ENCODE measurements at regions not wholly inside any gene's neighbourhood (a gene's known extent, or its start where the extent isn't known, plus 50 kb on each side); places are given as distances from the start of the nearest gene placed in this dataset.

DNA sequence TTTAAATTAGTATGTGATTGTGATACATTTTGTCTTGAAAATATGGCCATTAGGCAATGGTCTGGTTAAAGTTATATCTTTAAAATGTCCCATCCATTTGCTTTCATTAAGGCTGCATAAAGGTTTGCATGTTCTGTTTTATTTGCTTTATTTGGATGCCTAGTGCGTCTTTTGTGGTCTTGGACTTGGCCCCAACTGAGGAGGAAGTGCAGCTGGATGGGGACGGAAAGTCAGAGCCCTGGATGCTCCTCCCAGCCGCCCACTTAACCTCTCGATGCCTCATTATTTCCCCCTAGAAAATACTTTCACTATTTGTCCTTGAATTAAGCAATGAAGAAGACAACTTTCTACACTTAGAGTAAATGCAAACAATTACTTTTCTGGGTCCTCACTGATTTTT lies 898.2 kb downstream of the MCTP2 start:
- Histone ChIP-seq H4K20me1 (replicated peaks in 1 of 2; ENCODE audit: control insufficient read depth in 1 of 2, insufficient read depth in 2 of 2, low read length in 2 of 2) (no peaks in the 10 kb centered on the region), H3K56ac (replicated peaks; ENCODE audit: insufficient read length, low read depth, low read length) (no peak overlapping the region), H3K9me3 (ENCODE audit: insufficient read depth in 2 of 2, low read depth in 1 of 2, low read length in 1 of 2) (no peaks in the 10 kb centered on the region), H3K4me2 (ENCODE audit: insufficient read depth in 1 of 2, low read depth in 2 of 2, low read length in 2 of 2) (no peak overlapping the region), H3K79me1 (ENCODE audit: low read depth, low read length) (no peaks in the 10 kb centered on the region; the same call in 1 of the 2 replicates), H2BK12ac (ENCODE audit: low read depth, low read length) (no peak overlapping the region), H4K5ac (ENCODE audit: insufficient read length, low read depth, low read length) (no peak overlapping the region), H2BK5ac (ENCODE audit: low read depth, low read length) (no peak overlapping the region), H3K9ac (replicated peaks in 1 of 4; ENCODE audit: extremely low read depth in 1 of 4, low read depth in 3 of 4, low read length in 3 of 4) (no peak overlapping the region), H2BK120ac (replicated peaks; ENCODE audit: low read depth, low read length) (no peak overlapping the region), H3K23me2 (ENCODE audit: low read depth, low read length) (no peaks in the 10 kb centered on the region), H4K8ac (ENCODE audit: extremely low read depth, insufficient read depth, low read length) (no peak overlapping the region), H3K79me2 (ENCODE audit: control insufficient read depth in 1 of 2, insufficient read depth in 2 of 2, low read length in 2 of 2) (no peaks in the 10 kb centered on the region), H2AFZ (ENCODE audit: low read length) (no peak overlapping the region), H3K27me3 (replicated peaks in 1 of 4; ENCODE audit: control insufficient read depth in 3 of 4, extremely low read depth in 1 of 4, insufficient read depth in 3 of 4, low read length in 3 of 4) (no peaks in the 10 kb centered on the region), H2AK5ac (ENCODE audit: low read depth, low read length) (no peak overlapping the region), H3K23ac (ENCODE audit: insufficient read length) (no peak overlapping the region), H3K36me3 (ENCODE audit: control insufficient read depth in 2 of 4, insufficient read depth in 4 of 4, low read length in 3 of 4) (no peaks in the 10 kb centered on the region), H4K91ac (replicated peaks; ENCODE audit: insufficient read length, low read length) (no peak overlapping the region), H3K4ac (replicated peaks; ENCODE audit: insufficient read length, low read depth, low read length) (no peak overlapping the region), H3K27ac (ENCODE audit: low read depth, low read length) (no peak overlapping the region), H2BK15ac (ENCODE audit: low read length) (no peak overlapping the region), H3K4me3 (ENCODE audit: extremely low read depth in 1 of 4, insufficient read depth in 2 of 4, low read depth in 3 of 4, low read length in 4 of 4) (no peak overlapping the region), H3K14ac (ENCODE audit: insufficient read length) (no peak overlapping the region), H2BK20ac (ENCODE audit: low read length) (no peak overlapping the region), H3K18ac (ENCODE audit: extremely low read depth, low read length) (no peak overlapping the region), H3K4me1 (replicated peaks in 1 of 4; ENCODE audit: control insufficient read depth in 3 of 4, insufficient read depth in 4 of 4, low read length in 3 of 4) (peaks cover 0 to 6% (median 0%) of the 10 kb centered on the region in 4 experiments; a peak in 2 of 7 replicates)
- TF ChIP-seq SUZ12 (IDR thresholded peaks at IDR 0.05; ENCODE audit: low read length) (no peak), CBX5 (IDR thresholded peaks at IDR 0.05; ENCODE audit: low read depth, low read length) (no peak), CBX8 (IDR thresholded peaks at IDR 0.05; ENCODE audit: borderline replicate concordance, low read depth, low read length) (no peak), HDAC2 (IDR thresholded peaks at IDR 0.05; ENCODE audit: borderline replicate concordance in 1 of 2, low read depth in 2 of 2, low read length in 2 of 2) (no peak), JUND (IDR thresholded peaks at IDR 0.05; ENCODE audit: low read length) (no peak), EGR1 (IDR thresholded peaks at IDR 0.05; ENCODE audit: borderline replicate concordance, low read depth, low read length) (no peak), KDM4A (IDR thresholded peaks at IDR 0.05; ENCODE audit: low read depth, low read length, severe bottlenecking) (no peak), CHD1 (IDR thresholded peaks at IDR 0.05; ENCODE audit: low read depth, low read length) (no peak), TCF12 (IDR thresholded peaks at IDR 0.05; ENCODE audit: low read depth, low read length) (no peak), RXRA (IDR thresholded peaks at IDR 0.05; ENCODE audit: insufficient read depth, low read depth, low read length) (no peak)
- TF ChIP-seq, protein P1, sequence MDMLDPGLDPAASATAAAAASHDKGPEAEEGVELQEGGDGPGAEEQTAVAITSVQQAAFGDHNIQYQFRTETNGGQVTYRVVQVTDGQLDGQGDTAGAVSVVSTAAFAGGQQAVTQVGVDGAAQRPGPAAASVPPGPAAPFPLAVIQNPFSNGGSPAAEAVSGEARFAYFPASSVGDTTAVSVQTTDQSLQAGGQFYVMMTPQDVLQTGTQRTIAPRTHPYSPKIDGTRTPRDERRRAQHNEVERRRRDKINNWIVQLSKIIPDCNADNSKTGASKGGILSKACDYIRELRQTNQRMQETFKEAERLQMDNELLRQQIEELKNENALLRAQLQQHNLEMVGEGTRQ (IDR thresholded peaks at IDR 0.05; ENCODE audit: low read length) = no peak
- TF ChIP-seq, protein P2, sequence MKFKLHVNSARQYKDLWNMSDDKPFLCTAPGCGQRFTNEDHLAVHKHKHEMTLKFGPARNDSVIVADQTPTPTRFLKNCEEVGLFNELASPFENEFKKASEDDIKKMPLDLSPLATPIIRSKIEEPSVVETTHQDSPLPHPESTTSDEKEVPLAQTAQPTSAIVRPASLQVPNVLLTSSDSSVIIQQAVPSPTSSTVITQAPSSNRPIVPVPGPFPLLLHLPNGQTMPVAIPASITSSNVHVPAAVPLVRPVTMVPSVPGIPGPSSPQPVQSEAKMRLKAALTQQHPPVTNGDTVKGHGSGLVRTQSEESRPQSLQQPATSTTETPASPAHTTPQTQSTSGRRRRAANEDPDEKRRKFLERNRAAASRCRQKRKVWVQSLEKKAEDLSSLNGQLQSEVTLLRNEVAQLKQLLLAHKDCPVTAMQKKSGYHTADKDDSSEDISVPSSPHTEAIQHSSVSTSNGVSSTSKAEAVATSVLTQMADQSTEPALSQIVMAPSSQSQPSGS (IDR thresholded peaks at IDR 0.05; ENCODE audit: low read length) = no peak
- FAIRE-seq (no peak), DNase-seq (ENCODE audit: low read depth in 1 of 2, low spot score in 2 of 2) (no peak)
- CTCF ChIA-PET (ENCODE audit: partially characterized antibody) = no interaction called here
- POLR2A ChIA-PET (ENCODE audit: partially characterized antibody) = no interaction called here
- 77% methylated on average over 4 of the region's 4 CpGs; no CpG with 5 or more reads in 1 of the 2 experiments for WGBS, 2 experiments (ENCODE audit: extremely low coverage in 1 of 2, insufficient coverage in 1 of 2, insufficient read length in 1 of 2, insufficient replicate concordance in 2 of 2, low coverage in 1 of 2, low lambda C conversion rate in 2 of 2, missing lambda C conversion rate in 1 of 2)

Data from H1 (cell line).